ENCODE measurements at regions not wholly inside any gene's neighbourhood (a gene's known extent, or its start where the extent isn't known, plus 50 kb on each side); places are given as distances from the start of the nearest gene placed in this dataset.
"Not testable (repeated sequence)": the region's sequence is repeated elsewhere in the genome, so short reads cannot be mapped to it uniquely, and the experiment has no call there.

GRCh38 chr12:43245947-43246346 lies 306.1 kb downstream of the ADAMTS20 start:
- no peak for DNase-seq

GRCh38 chr12:43241986-43242385 lies 310.0 kb downstream of the ADAMTS20 start:
- no peak for DNase-seq

GRCh38 chr12:43238281-43238680 lies 313.7 kb downstream of the ADAMTS20 start:
- DNase-seq: no peak

- no peak for DNase-seq
Observed at GRCh38 chr12:43237238-43237879, 314.6 kb downstream of the ADAMTS20 start.

- DNase-seq: no peak
Observed at GRCh38 chr12:43235721-43236120, 316.3 kb downstream of the ADAMTS20 start.

GRCh38 chr12:43233861-43234260 lies 318.1 kb downstream of the ADAMTS20 start:
- DNase-seq: no peak

- no peak for DNase-seq
Observed at GRCh38 chr12:43226151-43226550, 325.9 kb downstream of the ADAMTS20 start.

- not testable (repeated sequence) for DNase-seq
Observed at GRCh38 chr12:43224190-43224805, 327.7 kb downstream of the ADAMTS20 start.

GRCh38 chr12:43222796-43223195 lies 329.2 kb downstream of the ADAMTS20 start:
- DNase-seq: no peak

- DNase-seq: no peak
Observed at GRCh38 chr12:43221216-43221615, 330.8 kb downstream of the ADAMTS20 start.

- no peak for DNase-seq
Observed at GRCh38 chr12:43216490-43216889, 335.5 kb downstream of the ADAMTS20 start.

- DNase-seq: peak; percentile 74
Observed at GRCh38 chr12:43214166-43214565, 337.8 kb downstream of the ADAMTS20 start.

GRCh38 chr12:43213608-43214007 lies 338.4 kb downstream of the ADAMTS20 start:
- peak; percentile 63 for DNase-seq

GRCh38 chr12:43210485-43211192 lies 341.4 kb downstream of the ADAMTS20 start:
- DNase-seq: no peak

GRCh38 chr12:43208627-43209026 lies 343.4 kb downstream of the ADAMTS20 start:
- no peak for DNase-seq

- no peak for DNase-seq
Observed at GRCh38 chr12:43208221-43208620, 343.8 kb downstream of the ADAMTS20 start.

GRCh38 chr12:43206396-43206795 lies 345.6 kb downstream of the ADAMTS20 start:
- DNase-seq: no peak

GRCh38 chr12:43198608-43199007 lies 353.4 kb downstream of the ADAMTS20 start:
- DNase-seq: no peak

- DNase-seq: no peak
Observed at GRCh38 chr12:43196268-43196907, 355.6 kb downstream of the ADAMTS20 start.

- not testable (repeated sequence) for DNase-seq
Observed at GRCh38 chr12:43193096-43193495, 358.9 kb downstream of the ADAMTS20 start.

GRCh38 chr12:43192442-43192841 lies 359.6 kb downstream of the ADAMTS20 start:
- not testable (repeated sequence) for DNase-seq

GRCh38 chr12:43180242-43180641 lies 371.8 kb downstream of the ADAMTS20 start:
- DNase-seq: no peak

GRCh38 chr12:43179486-43179885 lies 372.5 kb downstream of the ADAMTS20 start:
- DNase-seq: no peak

GRCh38 chr12:43177276-43177675 lies 374.7 kb downstream of the ADAMTS20 start:
- no peak for DNase-seq
